ENCODE measurements at regions not wholly inside any gene's neighbourhood (a gene's known extent, or its start where the extent isn't known, plus 50 kb on each side); places are given as distances from the start of the nearest gene placed in this dataset.

DNA sequence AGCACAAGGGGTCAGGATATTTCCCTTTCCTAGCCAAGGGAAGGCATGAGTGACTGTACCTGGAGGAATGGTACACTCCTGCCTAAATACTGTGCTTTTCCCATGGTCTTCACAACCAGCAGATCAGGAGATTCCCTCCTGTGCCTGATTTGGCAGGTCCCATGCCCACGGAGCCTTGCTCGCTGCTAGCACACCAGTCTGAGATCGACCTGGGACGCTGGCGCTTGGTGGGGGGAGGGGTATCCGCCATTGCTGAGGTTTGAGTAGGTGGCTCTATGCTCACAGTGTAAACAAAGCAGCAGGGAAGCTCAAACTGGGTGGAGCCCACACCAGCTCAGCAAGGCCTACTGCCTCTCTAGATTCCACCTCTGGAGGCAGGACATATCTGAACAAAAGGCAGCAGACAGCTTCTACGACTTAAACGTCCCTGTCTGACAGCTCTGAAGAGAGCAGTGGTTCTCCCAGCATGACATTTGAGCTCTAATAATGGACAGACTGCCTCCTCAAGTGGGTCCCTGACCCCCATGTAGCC, 486.0 kb upstream of the CHRM3 start:
- Histone ChIP-seq H3K27me3 (ENCODE audit: insufficient read depth, low read depth) (no peaks in the 10 kb centered on the region), H3K4me1 (replicated peaks; ENCODE audit: insufficient read depth) (no peaks in the 10 kb centered on the region), H3K9me2 (ENCODE audit: insufficient read depth) (no peaks in the 10 kb centered on the region), H3K36me3 (ENCODE audit: low read depth) (no peaks in the 10 kb centered on the region), H3K4me2 (no peak overlapping the region), H4K20me1 (ENCODE audit: insufficient read depth) (no peaks in the 10 kb centered on the region), H3K79me2 (ENCODE audit: low read depth) (no peaks in the 10 kb centered on the region), H3K9me3 (ENCODE audit: insufficient read depth, low read depth) (no peaks in the 10 kb centered on the region), H3K4me3 (no peak overlapping the region), H2AFZ (no peak overlapping the region), H3K27ac (no peak overlapping the region), H3F3A (ENCODE audit: insufficient read depth, low read depth) (no peaks in the 10 kb centered on the region)
- TF ChIP-seq EZH2 (IDR thresholded peaks at IDR 0.05; ENCODE audit: low read depth) = no peak
- TF ChIP-seq, protein P1, sequence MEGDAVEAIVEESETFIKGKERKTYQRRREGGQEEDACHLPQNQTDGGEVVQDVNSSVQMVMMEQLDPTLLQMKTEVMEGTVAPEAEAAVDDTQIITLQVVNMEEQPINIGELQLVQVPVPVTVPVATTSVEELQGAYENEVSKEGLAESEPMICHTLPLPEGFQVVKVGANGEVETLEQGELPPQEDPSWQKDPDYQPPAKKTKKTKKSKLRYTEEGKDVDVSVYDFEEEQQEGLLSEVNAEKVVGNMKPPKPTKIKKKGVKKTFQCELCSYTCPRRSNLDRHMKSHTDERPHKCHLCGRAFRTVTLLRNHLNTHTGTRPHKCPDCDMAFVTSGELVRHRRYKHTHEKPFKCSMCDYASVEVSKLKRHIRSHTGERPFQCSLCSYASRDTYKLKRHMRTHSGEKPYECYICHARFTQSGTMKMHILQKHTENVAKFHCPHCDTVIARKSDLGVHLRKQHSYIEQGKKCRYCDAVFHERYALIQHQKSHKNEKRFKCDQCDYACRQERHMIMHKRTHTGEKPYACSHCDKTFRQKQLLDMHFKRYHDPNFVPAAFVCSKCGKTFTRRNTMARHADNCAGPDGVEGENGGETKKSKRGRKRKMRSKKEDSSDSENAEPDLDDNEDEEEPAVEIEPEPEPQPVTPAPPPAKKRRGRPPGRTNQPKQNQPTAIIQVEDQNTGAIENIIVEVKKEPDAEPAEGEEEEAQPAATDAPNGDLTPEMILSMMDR (conservative IDR thresholded peaks at IDR 0.05) = no peak
- BruUV-seq (replicated peaks) = no TSS peak
- intact Hi-C loops (cut with micrococcal nuclease; ENCODE audit: unreplicated experiment) = no loop called here
- POLR2A ChIA-PET (ENCODE audit: unreplicated experiment) = no interaction called here
- no peak for DNase-seq
- CTCF ChIA-PET = no interaction called here

DNA sequence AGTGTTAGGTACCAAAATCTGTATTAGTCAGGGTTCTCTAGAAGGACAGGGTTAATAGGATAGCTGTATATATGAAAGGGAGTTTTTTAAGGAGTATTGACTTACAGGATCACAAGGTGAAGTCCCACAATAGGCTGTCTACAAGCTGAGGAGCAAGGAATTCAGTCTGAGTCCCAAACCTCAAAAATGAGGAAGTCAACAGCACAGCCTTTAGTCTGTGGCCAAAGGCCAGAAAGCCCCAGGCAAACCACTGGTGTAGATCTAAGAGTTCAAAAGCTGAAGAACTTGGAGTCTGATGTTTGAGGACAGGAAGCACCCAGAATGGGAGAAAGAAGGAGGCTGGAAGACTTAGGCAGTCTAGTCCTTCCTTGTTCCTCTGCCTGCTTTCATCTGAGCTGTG, 487.5 kb upstream of the CHRM3 start:
- TF ChIP-seq, protein P1 (conservative IDR thresholded peaks at IDR 0.05) = no peak
- no peak for TF ChIP-seq EZH2 (IDR thresholded peaks at IDR 0.05; ENCODE audit: low read depth)
- Histone ChIP-seq H3K27me3 (ENCODE audit: insufficient read depth, low read depth) (no peaks in the 10 kb centered on the region), H3K4me3 (no peak overlapping the region), H3K4me2 (no peak overlapping the region), H3K36me3 (ENCODE audit: low read depth) (no peaks in the 10 kb centered on the region), H3K27ac (no peak overlapping the region), H3F3A (ENCODE audit: insufficient read depth, low read depth) (no peaks in the 10 kb centered on the region), H3K79me2 (ENCODE audit: low read depth) (no peaks in the 10 kb centered on the region), H3K9me3 (ENCODE audit: insufficient read depth, low read depth) (no peaks in the 10 kb centered on the region), H3K4me1 (replicated peaks; ENCODE audit: insufficient read depth) (no peaks in the 10 kb centered on the region), H4K20me1 (ENCODE audit: insufficient read depth) (no peaks in the 10 kb centered on the region), H2AFZ (no peak overlapping the region), H3K9me2 (ENCODE audit: insufficient read depth) (no peaks in the 10 kb centered on the region)
- ChIA-PET POLR2A (ENCODE audit: unreplicated experiment) (no interaction called here), CTCF (no interaction called here)
- BruUV-seq (replicated peaks) = no TSS peak
- DNase-seq = peak in 1 of 2 experiments; percentile 37
- intact Hi-C loops (cut with micrococcal nuclease; ENCODE audit: unreplicated experiment) = no loop called here

DNA sequence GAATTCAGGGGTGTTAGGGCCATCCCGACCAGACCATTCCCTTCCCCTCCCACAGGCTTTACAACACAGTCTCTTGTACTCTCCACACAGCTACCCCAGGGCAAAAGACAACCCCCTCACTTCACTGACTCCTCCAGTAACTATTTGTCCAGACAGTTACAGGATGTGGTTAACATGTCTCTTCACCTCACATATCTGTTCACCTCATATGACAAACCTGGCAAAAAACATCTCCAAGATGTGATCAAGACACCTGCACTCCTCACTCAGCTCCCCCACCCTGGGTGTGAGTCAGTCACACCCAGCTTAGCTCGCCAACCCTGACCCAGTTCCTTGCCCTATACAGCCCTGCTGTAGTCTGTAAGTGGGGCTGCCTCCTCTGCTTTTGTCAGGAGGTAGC, 490.5 kb upstream of the CHRM3 start:
- Histone ChIP-seq H3K36me3 (ENCODE audit: low read depth) (no peaks in the 10 kb centered on the region), H3K4me3 (no peak overlapping the region), H3K79me2 (ENCODE audit: low read depth) (no peaks in the 10 kb centered on the region), H3K4me1 (replicated peaks; ENCODE audit: insufficient read depth) (no peaks in the 10 kb centered on the region), H3K9me3 (ENCODE audit: insufficient read depth, low read depth) (no peaks in the 10 kb centered on the region), H3K9me2 (ENCODE audit: insufficient read depth) (no peaks in the 10 kb centered on the region), H3K27ac (no peak overlapping the region), H2AFZ (no peak overlapping the region), H3K4me2 (no peak overlapping the region), H3F3A (ENCODE audit: insufficient read depth, low read depth) (no peaks in the 10 kb centered on the region), H4K20me1 (ENCODE audit: insufficient read depth) (no peaks in the 10 kb centered on the region), H3K27me3 (ENCODE audit: insufficient read depth, low read depth) (no peaks in the 10 kb centered on the region)
- intact Hi-C loops (cut with micrococcal nuclease; ENCODE audit: unreplicated experiment) = no loop called here
- no peak for DNase-seq
- CTCF ChIA-PET = interaction anchor here (0.7 kb wide), 1 partner anchor 560 kb away, joined by 4 read pairs; no protein-coding TSS in a partner anchor
- BruUV-seq (replicated peaks) = no TSS peak
- TF ChIP-seq, protein P1 (conservative IDR thresholded peaks at IDR 0.05) = no peak
- no peak for TF ChIP-seq EZH2 (IDR thresholded peaks at IDR 0.05; ENCODE audit: low read depth)
- POLR2A ChIA-PET (ENCODE audit: unreplicated experiment) = no interaction called here
